Fibroblast of pulmonary artery (primary cell): ENCODE measurements at regions not wholly inside any gene's neighbourhood (a gene's known extent, or its start where the extent isn't known, plus 50 kb on each side); places are given as distances from the start of the nearest gene placed in this dataset.

Experiments used
- DNase-seq: peaks from one replicate; pipeline ENCODE4 v3.0.0-alpha.2; 2010; ENCODE audit warnings: low read depth
- H3K4me3 ChIP-seq: replicated peaks from 2 replicates; pipeline ENCODE4 v1.5.1; 2011; ENCODE audit warnings: low read depth, mild to moderate bottlenecking, control low read depth, low read length, moderate library complexity
- TF ChIP-seq, protein P1 (sequence below): IDR thresholded peaks from 2 replicates; pipeline ENCODE4 v1.5.1; 2011; ENCODE audit warnings: mild to moderate bottlenecking, control low read depth, low read length, inconsistent platforms; ENCODE audit errors: missing control alignments

DNA sequence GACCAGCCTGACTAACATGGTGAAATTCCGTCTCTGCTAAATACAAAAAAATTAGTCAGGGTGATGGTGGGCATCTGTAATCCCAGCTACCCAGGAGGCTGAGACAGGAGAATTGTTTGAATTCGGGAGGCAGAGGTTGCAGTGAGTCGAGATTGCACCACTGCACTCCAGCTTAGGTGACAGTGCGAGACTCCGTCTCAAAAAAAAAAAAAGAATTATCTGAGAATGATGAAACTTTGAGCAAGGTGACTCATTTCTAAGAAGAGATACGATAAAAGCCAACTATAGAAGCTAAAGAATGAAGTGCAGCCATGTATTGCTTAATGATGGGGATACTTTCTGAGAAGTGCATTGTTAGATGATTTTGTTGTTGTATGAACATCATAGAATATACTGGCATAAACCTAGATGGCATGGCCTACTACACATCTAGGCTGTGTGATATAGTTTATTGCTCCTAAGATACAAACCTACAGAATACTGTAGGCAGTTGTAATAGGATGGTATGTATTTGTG is 64.7 kb downstream of the SNRPE start:
- H3K4me3 ChIP-seq: no peak overlapping the region
- TF ChIP-seq, protein P1, sequence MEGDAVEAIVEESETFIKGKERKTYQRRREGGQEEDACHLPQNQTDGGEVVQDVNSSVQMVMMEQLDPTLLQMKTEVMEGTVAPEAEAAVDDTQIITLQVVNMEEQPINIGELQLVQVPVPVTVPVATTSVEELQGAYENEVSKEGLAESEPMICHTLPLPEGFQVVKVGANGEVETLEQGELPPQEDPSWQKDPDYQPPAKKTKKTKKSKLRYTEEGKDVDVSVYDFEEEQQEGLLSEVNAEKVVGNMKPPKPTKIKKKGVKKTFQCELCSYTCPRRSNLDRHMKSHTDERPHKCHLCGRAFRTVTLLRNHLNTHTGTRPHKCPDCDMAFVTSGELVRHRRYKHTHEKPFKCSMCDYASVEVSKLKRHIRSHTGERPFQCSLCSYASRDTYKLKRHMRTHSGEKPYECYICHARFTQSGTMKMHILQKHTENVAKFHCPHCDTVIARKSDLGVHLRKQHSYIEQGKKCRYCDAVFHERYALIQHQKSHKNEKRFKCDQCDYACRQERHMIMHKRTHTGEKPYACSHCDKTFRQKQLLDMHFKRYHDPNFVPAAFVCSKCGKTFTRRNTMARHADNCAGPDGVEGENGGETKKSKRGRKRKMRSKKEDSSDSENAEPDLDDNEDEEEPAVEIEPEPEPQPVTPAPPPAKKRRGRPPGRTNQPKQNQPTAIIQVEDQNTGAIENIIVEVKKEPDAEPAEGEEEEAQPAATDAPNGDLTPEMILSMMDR: no peak
- peak; percentile 90 for DNase-seq

GRCh38 chr1:203929741-203930309 is 68.4 kb downstream of the SNRPE start:
- TF ChIP-seq, protein P1: no peak
- no peak overlapping the region for H3K4me3 ChIP-seq
- DNase-seq: no peak

DNA sequence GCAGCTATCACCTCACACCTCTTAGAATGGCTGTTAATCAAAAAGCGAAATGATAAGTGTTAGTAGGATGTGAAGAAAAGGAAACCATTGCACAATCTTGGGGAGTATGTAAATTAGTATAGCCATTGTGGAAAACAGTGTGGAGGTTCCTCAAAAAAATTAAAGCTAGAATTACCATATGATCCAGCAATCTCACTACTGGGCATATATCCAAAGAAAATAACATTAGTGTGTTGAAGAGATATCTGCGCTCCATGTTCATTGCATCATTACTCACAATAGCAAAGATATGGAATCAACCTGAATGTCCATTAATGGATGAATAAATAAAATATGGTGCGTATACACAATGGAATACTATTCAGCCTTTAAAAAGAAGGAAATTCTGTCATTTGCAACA is 68.9 kb downstream of the SNRPE start:
- TF ChIP-seq, protein P1: no peak
- no peak overlapping the region for H3K4me3 ChIP-seq
- DNase-seq: peak; percentile 71

DNA sequence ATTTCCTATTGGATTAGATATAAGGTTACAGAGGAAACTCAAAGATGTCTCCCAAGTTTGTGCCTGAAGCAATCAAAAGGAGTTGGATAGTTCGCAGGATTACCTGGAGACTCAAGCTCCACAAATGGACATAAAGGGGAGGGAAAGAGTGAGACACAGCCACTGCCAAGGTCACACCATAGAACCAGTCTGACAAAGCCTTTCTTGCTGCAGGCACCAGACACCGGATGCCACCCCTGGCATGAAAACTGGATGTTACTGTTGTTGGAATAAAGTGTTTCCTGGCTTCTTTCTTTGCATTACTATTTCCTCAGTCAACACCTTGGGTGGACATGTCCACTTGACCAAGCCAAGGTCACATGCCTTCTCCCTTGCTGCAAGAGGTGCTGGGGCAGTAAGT is 70.6 kb downstream of the SNRPE start:
- no peak for DNase-seq
- no peak overlapping the region for H3K4me3 ChIP-seq
- TF ChIP-seq, protein P1: no peak

DNA sequence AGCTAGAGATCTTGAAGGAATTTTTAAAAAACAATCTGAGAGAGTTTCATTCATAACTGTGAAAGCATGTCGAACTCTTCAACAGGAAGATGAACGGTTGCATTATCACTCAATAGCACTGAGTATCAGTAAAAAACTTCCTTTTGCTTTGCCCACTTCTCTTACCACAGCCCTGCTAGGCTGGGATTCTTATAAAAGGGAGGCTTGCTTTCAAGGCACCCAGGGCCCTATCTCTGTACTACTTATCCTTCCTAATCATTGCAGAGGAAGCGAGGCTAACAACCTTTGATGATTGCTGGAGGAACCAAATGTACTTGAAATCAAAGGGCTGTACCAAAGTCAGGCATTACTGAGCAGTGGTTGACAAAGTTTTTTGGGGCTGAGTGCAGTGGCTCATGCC is 71.2 kb downstream of the SNRPE start:
- TF ChIP-seq, protein P1: no peak
- no peak for DNase-seq
- H3K4me3 ChIP-seq: no peak overlapping the region

DNA sequence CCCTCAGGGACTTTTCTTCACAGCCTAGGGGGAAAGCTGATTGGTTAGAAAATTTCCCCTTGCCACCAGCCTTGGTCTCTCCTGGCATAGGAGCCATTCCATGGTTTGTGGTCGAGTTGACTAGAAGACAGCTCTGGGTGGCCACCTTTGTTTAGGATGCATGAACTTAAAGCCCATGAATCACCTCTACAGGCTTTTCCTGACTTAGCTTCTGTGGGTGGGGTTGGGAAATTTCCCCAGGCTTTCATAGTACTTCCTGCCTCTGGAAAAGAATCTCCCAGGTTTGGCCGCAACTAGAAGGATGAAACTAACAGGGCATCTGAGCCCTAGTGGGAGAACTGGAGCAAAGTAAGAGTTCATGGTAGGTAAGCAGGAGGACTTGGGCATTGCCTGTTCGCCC is 72.6 kb downstream of the SNRPE start:
- H3K4me3 ChIP-seq: no peak overlapping the region
- TF ChIP-seq, protein P1: no peak
- no peak for DNase-seq

GRCh38 chr1:203934651-203935050 is 73.3 kb downstream of the SNRPE start:
- no peak overlapping the region for H3K4me3 ChIP-seq
- TF ChIP-seq, protein P1: no peak
- DNase-seq: peak; percentile 43
